Smooth muscle cell (in vitro differentiated cells): ENCODE measurements at regions not wholly inside any gene's neighbourhood (a gene's known extent, or its start where the extent isn't known, plus 50 kb on each side); places are given as distances from the start of the nearest gene placed in this dataset.

Source experiments
- DNase-seq: peaks from one replicate; lab custom pipeline; 2025; ENCODE audit not compliant: unreplicated experiment; lab: John Stamatoyannopoulos, UW
- H2AFZ ChIP-seq: fragments of 200-600 bp; sonication (generic); 2 replicates; pipeline ENCODE4 v1.6.0; 2016; ENCODE audit warnings: antibody characterized with exemption, low read depth, mild to moderate bottlenecking
- H3F3A ChIP-seq: fragments of 200-600 bp; sonication (generic); 2 replicates; pipeline ENCODE4 v1.6.0; 2017; ENCODE audit warnings: antibody characterized with exemption, low read depth
- H3K27ac ChIP-seq: fragments of 200-600 bp; sonication (generic); 2 replicates; pipeline ENCODE4 v1.5.1; 2016; ENCODE audit warnings: low read depth, mild to moderate bottlenecking
- H3K27me3 ChIP-seq: fragments of 200-600 bp; sonication (generic); 2 replicates; pipeline ENCODE4 v1.6.1; 2016; ENCODE audit warnings: low read depth, mild to moderate bottlenecking
- H3K36me3 ChIP-seq: fragments of 200-600 bp; sonication (generic); 2 replicates; pipeline ENCODE4 v1.5.1; 2016; ENCODE audit warnings: low read depth
- H3K4me1 ChIP-seq: fragments of 200-600 bp; sonication (generic); 2 replicates; pipeline ENCODE4 v1.5.1; 2016; ENCODE audit warnings: low read depth
- H3K4me2 ChIP-seq: fragments of 200-600 bp; sonication (generic); 2 replicates; pipeline ENCODE4 v1.6.0; 2016; ENCODE audit warnings: mild to moderate bottlenecking
- H3K4me3 ChIP-seq: fragments of 200-600 bp; sonication (generic); 2 replicates; pipeline ENCODE4 v1.5.1; 2016; ENCODE audit warnings: mild to moderate bottlenecking
- H3K79me2 ChIP-seq: fragments of 200-600 bp; sonication (generic); 2 replicates; pipeline ENCODE4 v1.6.0; 2016; ENCODE audit warnings: low read depth, mild to moderate bottlenecking
- H3K9ac ChIP-seq: fragments of 200-600 bp; sonication (generic); 2 replicates; pipeline ENCODE4 v1.6.0; 2016; ENCODE audit warnings: low read depth
- H3K9me3 ChIP-seq: fragments of 200-600 bp; sonication (generic); replicated peaks from 2 replicates; pipeline ENCODE4 v1.5.1; 2016; ENCODE audit warnings: low read depth
- H4K20me1 ChIP-seq: fragments of 200-600 bp; sonication (generic); 2 replicates; pipeline ENCODE4 v1.6.0; 2016; ENCODE audit warnings: low read depth
- CTCF ChIP-seq: fragments of 200-600 bp; sonication (generic); IDR thresholded peaks from 2 replicates; pipeline ENCODE4 v1.5.1; 2017; ENCODE audit warnings: borderline replicate concordance, mild to moderate bottlenecking, antibody characterized with exemption; ENCODE audit not compliant: insufficient read depth, poor library complexity, severe bottlenecking
- WGBS: methylation state at CpG from one replicate; pipeline ENCODE4 v1.1.7; 2016; ENCODE audit warnings: low lambda C conversion rate; 5-methylcytosine and 5-hydroxymethylcytosine counted together

- Histone ChIP-seq H3K27me3 (no peaks in the 10 kb centered on the region), H3K4me3 (no peak overlapping the region), H3K4me2 (no peak overlapping the region), H3K9ac (no peak overlapping the region), H3K79me2 (no peaks in the 10 kb centered on the region), H3K9me3 (no peaks in the 10 kb centered on the region), H3F3A (no peaks in the 10 kb centered on the region), H2AFZ (no peak overlapping the region), H3K4me1 (no peaks in the 10 kb centered on the region), H4K20me1 (no peaks in the 10 kb centered on the region), H3K36me3 (no peaks in the 10 kb centered on the region), H3K27ac (no peak overlapping the region)
- DNase-seq: no peak
- WGBS: 88% methylated on average over 6 of the region's 6 CpGs
- TF ChIP-seq CTCF: no peak
These were observed 295.0 kb downstream of the SMAD2 start for GRCh38 chr18:47635416-47635815.

- Histone ChIP-seq H2AFZ (no peak overlapping the region), H3K27ac (no peak overlapping the region), H3K9ac (no peak overlapping the region), H3K9me3 (no peaks in the 10 kb centered on the region), H3K4me1 (no peaks in the 10 kb centered on the region), H3K4me3 (no peak overlapping the region), H3K27me3 (peaks cover 16% of the 10 kb centered on the region), H3K4me2 (no peak overlapping the region), H4K20me1 (no peaks in the 10 kb centered on the region), H3K36me3 (no peaks in the 10 kb centered on the region), H3K79me2 (no peaks in the 10 kb centered on the region), H3F3A (no peaks in the 10 kb centered on the region)
- 86% methylated on average over 2 of the region's 2 CpGs for WGBS
- no peak for DNase-seq
- TF ChIP-seq CTCF: no peak
These were observed 297.4 kb downstream of the SMAD2 start for GRCh38 chr18:47632970-47633635.

- no peak overlapping the region for H2AFZ ChIP-seq
These were observed 301.6 kb downstream of the SMAD2 start for GRCh38 chr18:47628893-47629292.

More at GRCh38 chr18:47628893-47629292, 301.6 kb downstream of the SMAD2 start:
- H3K9ac ChIP-seq: no peak overlapping the region
- no peaks in the 10 kb centered on the region for H3K79me2 ChIP-seq
- H3K27ac ChIP-seq: no peak overlapping the region
- peaks cover 37% of the 10 kb centered on the region for H3K27me3 ChIP-seq
- TF ChIP-seq CTCF: no peak
- H3K4me3 ChIP-seq: no peak overlapping the region
- H3F3A ChIP-seq: no peaks in the 10 kb centered on the region
- H3K9me3 ChIP-seq: no peaks in the 10 kb centered on the region
- no peaks in the 10 kb centered on the region for H4K20me1 ChIP-seq
- no peak overlapping the region for H3K4me2 ChIP-seq
- no peak for DNase-seq
- 90% methylated on average over 5 of the region's 5 CpGs for WGBS
- H3K36me3 ChIP-seq: no peaks in the 10 kb centered on the region
- H3K4me1 ChIP-seq: no peaks in the 10 kb centered on the region
